Iris pigment epithelial cell (primary cell): ENCODE measurements at regions not wholly inside any gene's neighbourhood (a gene's known extent, or its start where the extent isn't known, plus 50 kb on each side); places are given as distances from the start of the nearest gene placed in this dataset.
"Not testable (repeated sequence)": the region's sequence is repeated elsewhere in the genome, so short reads cannot be mapped to it uniquely, and the experiment has no call there.

Experiments used
- DNase-seq: peaks from one replicate; pipeline ENCODE4 v3.0.0-alpha.2; 2011; ENCODE audit warnings: low read depth

DNA sequence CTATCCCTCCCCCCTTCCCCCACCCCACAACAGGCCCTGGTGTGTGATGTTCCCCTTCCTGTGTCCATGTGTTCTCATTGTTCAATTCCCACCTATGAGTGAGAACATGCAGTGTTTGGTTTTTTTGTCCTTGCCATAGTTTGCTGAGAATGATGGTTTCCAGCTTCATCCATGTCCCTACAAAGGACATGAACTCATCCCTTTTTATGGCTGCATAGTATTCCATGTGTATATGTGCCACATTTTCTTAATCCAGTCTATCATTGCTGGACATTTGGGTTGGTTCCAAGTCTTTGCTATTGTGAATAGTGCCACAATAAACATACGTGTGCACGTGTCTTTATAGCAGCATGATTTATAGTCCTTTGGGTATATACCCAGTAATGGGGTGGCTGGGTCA lies 52.3 kb upstream of the MAN1A2 start:
- DNase-seq, result not testable (repeated sequence)

DNA sequence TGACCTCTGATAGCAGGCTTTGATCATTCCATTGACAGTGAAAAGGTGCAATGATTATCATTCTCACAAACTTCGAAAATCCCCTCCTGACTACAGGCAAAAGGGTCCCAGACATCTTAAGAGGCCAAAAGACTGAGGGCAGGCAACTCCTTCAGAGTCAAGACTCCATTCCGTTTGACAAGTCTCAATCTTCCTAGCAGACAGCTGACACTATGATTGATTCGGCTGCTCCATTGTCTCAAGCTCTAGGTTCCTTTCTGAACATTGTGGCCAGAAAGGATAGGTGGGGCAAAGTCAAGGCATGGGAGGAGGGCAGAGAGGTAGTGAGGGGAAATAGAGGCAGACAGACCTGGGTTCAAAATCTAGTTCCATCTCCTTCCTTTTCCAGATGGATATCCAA lies 53.7 kb upstream of the MAN1A2 start:
- no peak for DNase-seq

DNA sequence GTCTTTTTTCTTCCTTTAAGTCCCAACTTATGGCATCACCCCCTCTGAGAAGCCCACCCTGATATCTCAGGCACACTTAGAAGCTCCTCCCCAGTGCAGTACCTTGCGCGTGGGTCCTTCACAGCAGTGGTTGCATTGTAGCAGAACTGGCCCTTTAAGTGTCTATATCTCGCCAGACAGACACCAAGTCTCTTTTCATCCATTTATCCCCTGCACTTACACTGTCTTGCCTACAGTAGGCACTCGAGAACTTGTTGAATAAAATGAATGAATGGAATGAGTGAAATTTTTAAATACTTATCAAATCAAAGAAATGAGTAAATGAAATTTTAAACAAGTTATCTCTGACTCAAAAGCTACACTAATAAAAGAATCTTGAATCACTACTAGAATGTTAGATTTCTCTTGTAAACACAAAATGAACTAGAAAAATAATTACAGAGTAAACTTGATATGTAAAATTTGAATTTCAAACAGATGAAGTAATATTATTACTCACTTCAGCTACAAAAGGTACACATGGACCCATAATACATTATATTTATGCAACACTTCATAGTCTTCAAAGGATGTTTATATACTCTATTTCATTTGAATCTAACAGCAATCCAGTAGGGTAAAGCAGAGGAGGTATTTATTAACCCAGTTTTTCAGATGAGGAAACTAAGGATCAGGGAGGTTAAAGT lies 54.7 kb upstream of the MAN1A2 start:
- DNase-seq, result peak; percentile 69

DNA sequence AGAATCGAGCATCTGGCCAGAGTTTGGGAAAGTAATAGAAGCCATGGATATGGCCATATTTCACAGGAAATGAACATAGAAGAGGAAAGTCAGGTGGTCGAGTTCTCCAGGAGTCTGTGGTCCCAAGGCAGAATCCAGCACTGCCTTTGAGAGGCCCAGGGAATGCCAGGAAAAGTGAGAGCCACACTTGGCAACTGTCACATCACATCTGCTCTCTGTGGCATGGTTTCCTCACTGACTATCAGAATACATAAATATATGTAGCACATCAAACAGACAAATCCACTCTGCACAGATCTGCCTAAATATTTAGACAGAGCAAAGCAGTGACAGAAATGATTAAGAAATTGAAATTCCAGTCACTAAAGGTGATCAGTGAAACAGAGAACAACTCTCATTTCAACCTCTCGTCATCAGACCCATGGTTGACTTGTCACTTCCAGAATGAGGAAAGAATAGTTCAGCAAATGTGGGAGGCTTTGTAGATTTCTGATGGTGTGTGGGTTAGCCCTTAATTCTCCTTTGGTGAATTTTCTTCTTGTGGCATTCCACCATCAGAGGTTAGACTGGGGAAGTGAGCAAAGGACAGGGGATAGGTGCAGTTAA lies 58.8 kb upstream of the MAN1A2 start:
- no peak for DNase-seq

DNA sequence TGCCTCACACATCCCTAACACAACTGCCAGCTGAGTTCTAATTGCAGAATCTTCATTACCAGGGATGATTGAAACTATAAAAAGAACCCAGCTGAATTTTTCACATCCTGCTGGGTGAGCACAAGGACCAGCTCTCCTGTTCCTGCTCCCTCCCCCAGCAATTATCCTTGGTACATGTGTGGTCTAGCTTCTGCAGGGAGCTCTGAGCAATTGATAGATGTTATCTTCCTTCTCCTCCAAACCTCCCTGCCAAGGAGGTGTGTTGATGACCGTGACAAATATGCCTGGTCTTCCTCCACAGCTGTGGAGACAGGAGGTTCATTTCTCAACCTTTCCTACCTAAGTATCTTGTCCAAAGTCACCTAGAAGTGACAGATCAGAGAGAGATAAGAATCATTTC lies 65.3 kb upstream of the MAN1A2 start:
- DNase-seq, result no peak

DNA sequence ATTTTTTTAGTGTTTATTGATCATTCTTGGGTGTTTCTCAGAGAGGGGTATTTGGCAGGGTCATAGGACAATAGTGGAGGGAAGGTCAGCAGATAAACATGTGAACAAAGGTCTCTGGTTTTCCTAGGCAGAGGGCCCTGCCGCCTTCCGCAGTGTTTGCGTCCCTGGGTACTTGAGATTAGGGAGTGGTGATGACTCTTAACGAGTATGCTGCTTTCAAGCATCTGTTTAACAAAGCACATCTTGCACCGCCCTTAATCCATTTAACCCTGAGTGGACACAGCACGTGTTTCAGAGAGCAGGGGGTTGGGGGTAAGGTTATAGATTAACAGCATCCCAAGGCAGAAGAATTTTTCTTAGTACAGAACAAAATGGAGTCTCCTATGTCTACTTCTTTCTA lies 67.1 kb upstream of the MAN1A2 start:
- not testable (repeated sequence) for DNase-seq

DNA sequence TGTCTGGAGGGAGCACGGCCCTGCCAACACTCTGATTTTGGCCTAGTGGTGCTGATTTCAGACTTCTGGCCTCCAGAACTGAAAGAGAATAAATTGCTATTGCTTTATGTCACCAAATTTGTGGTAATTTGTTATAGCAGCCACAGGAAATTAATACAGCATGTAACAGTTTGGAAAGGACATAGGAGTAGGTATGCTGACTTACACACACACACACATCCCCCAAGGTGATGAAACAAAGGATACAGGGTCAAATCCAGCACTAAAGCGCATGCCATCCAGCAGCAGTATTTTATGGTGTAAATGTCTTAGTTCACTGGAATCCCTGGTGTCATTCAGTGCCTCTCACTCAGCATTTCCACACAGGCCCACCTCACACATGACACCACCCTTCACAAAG lies 72.2 kb upstream of the MAN1A2 start:
- DNase-seq, result no peak

DNA sequence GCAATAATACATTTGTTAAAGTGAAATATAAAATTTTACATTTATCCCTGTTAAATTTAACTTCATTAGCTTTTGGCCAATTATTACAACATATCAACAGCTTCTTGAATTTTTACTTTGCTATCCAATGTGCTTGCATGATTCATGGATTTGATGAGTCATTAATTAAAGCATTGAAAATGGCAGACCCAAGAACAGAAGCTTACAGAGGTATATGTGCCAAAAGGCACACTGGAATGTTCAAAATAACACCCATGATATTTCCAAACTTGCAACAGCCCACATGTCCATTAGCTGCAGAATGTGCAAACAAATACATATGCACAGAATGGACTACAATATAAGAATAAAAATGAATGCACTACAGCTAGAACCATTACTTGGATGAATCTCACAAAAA lies 76.4 kb upstream of the MAN1A2 start:
- peak; percentile 25 for DNase-seq

DNA sequence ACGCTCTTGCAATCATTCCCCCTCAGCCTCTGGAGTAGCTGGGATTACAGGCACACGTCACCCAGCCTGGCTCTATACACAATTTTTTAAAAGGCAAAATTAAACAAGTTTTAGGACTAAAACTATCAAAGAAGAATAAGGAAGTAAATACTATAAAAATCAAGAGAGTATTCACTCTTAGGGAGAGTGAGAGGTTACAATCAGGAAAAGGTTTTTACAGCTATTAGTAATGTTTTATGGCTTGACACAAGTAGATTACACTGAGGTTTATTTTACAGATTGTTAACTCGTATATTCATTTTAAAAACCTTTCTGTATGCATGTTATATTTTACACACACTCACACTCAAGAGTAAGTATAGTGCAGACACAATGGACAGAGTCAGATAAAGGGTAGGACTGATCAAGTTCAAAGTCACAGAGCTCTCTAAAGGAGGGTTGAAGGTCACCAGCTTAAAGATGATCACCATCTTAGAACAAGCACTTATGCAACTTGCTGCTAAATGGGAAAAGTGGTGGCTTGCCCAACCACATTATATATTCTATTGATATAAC lies 77.9 kb upstream of the MAN1A2 start:
- DNase-seq, result no peak

DNA sequence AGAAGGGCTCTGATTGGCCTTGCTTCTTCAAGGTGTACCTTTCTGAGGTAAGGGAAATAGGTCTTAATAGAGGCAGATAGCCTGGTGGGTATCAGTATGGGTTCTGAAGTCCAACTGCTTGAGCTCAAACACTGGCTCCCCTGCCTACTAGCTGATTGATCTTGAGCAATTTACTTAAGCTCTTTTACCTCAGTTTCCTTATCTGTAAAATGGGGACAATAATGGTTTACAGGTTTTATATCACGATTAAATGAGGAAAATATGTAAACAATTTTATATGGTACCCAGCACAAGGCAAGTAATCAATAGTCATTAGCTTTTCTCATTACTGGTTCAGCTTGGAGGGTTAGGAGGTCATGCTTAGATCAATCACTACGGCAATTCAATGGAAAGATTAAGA lies 75.8 kb upstream of the VTCN1 start:
- no peak for DNase-seq

DNA sequence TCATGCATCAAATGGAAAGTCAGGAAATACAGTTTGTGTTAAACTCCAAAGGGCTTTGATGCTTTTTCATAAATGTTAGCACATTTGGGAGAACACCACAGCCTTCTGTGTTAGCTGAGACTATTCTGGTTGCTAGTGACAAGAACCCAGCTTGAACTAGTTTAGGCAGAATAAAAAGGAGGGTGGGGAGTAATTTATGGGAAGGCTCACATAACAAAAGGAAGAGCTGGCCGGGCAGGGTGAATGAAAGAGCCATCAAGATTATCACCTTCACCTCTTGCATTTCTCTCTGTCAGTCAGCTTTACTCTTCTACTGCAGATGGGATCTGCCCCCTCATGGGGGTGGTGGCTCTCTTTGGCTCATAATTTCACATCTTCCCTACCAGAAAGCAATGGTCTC lies 75.4 kb upstream of the VTCN1 start:
- DNase-seq, result no peak

DNA sequence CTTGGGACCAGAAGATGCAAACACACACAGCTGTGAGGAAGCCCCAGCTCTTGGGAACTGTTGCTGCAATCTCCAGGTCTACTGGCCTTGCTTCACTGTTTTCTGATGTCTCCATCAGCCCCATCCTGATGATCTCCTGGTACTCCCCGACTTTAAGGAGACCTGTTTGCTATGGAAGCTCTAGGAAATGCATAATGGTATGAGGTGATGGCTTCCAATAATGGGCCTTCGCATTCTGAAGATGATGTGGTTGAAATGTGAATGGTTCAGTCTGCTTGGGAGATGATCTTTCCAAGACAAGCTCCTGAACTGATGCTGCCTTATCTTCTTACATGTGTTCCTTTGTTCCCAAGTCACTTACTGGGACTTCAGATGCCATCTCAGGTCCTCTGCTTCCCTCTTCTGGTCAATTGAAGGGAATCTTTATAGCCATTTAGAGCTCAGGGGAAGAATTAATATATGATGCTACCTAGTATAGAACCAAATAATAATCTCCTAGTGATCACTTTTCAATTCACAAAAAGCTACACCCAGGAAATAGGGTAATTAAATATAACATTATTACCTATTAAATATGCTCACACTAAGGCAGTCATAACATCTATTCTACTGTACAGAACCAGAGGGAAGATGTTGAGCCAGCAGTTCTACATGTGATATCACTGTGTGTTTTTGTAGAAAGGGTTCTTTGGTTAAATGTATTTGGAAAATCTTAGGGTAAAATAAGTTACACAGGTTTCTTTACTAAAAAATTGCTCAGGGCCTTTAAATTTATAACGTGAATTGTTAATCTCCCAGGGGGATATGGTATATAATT lies 73.9 kb upstream of the VTCN1 start:
- DNase-seq, result peak; percentile 64

DNA sequence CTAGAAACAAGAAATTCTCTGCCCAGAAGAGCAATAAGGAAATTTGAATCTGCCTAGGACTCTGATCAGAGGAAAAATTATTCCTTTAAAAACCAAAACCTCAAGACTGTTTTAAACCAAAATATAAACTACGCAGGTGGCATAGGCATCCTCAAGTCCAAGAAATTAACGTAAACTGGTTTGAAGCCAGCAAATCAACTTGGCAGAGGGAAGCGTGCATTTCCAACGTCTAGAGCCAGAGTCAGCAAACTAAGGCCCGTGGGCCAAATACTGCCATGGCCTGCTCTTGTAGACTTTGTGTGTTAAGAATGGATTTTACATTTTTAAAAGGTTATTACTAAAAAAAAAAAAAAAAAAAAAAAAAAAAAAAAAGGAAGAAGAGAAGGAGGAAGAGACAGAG lies 67.8 kb upstream of the VTCN1 start:
- no peak for DNase-seq

DNA sequence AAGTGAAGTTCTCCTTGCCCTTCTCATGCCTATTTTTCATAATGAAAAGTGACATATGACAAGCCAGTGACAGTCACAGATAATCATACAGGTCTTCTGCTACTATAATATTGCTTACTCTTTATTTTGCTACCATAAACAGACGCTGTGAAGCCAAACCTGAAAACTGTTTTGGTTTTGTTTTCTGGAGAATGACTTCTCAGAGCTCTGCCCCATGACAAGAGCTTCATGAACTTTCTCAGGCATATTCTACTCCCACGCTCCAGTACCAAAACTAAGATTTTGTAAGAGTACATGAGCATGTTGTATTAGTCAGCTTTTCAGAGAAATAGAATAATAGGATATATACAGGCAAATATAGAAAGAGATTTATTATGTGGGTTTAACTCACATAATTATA lies 64.3 kb upstream of the VTCN1 start:
- no peak for DNase-seq

DNA sequence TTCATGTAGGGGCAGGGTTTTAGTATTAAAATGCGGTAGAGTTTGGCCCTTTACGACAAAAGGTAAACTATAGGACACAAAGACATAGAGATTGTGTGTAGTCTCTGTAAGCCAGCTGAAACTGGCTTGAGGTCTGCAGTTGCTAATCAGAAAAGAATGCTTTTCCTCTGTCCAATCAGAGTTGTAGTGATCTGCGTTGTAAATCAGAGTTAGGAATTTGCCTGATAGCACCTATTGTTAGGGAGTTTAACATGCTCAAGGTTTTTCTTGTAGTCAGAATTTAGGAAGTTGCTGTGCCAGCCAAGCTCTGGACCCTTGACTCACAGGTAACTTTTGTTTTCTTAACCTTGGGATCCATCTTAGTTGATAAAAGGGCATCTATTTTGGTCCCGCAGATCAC lies 61.2 kb upstream of the VTCN1 start:
- peak; percentile 3 for DNase-seq

DNA sequence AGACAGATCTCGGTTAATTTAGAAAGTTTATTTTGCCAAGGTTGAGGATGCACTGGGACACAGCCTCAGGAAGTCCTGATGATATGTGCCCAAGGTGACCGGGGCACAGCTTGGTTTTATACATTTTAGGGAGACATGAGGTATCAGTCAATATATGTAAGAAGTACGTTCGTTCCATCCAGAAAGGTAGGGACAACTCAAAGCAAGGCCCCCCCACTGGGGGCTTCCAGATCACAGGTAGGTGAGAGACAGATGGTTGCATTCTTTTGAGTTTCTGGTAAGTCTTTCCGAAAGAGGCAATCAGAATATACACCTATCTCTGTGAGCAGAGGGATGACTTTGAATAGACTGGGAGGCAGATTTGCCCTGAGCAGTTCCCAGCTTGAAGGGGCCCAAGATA lies 60.4 kb upstream of the VTCN1 start:
- DNase-seq, result no peak

DNA sequence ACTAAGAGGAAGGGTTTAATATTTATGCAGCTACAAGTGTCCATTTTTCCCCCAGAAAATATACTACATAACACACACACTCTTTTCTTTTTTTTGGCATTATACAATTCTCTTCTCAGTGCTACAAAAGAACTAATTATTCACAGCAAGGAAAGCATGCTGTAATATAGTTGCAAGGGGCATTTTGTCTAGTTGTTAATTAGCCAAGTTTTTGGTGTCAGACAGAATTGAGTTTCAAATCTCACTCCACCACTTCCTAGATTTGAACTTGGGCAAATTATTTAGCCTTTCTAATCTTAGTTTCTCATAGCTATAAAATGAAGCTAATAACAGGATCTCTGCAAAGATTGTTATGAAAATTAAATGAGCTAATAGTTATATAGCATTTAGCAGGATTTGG lies 60.0 kb upstream of the VTCN1 start:
- no peak for DNase-seq

DNA sequence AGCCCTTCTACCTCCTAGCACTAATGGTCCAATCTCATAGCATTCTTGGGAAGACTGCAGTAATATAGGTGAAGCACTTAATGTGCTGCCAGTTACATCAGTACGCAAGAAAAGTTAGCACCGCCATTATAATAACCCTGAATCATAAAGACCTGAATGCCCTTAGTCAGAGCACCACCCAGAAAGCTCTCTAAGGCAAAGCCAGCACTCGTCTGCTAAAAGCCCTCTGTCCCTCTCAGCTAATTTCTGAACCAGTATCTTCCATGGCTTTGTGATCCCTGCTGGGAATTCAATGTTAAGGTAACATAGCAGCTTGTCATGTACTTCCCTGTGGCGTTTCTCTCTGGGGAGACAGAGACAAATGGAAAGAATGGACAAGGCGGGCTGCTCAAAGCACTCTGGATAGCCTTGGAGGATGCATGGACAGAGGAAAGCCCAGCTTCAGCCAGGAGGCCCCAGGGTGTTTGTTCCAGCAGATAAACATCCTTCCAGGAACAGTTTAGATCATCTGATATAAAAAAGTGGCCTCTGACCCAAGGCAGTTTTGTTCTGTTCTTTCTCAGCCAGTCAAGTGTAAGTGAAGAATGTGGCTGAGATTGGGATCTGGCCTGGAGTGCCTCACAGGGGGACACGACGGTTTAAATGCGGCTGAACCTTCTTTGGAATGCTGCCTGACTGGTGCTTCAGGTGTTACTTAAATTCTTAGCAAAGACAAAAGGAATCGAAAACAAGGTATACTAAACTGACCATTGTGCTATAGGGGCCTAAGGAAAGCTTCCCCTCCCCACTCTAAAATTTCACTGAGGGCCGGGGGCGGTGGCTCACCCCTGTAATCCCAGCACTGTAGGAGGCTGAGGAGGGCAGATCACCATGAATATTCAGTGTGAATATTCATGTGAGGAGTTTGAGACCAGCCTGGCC lies 58.1 kb upstream of the VTCN1 start:
- no peak for DNase-seq

DNA sequence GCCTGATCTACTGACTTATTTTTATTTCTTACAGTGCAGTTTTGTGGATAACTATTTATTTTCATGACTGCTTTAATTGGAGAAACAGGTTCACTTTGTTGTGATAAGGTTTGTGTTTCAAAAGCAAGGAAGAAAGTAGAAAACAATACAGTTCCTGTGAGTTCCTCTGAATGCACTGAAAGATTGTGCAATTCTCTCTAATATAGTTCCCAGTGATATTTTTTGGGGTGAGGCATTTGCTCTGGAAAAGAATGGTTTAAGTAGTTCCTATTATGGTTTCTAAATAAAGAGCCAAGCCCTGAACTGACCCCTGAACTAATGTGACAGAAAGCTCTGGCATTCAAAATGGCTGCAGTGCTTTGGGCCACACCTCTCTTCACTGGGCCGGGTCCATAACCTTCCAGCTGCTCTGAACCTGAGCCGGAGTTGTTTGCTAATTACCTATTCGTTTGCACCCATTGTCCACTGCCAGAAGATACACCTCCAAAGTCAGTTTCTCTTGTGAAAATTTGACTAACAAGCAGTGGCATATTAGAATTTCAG lies 56.6 kb upstream of the VTCN1 start:
- DNase-seq, result no peak

DNA sequence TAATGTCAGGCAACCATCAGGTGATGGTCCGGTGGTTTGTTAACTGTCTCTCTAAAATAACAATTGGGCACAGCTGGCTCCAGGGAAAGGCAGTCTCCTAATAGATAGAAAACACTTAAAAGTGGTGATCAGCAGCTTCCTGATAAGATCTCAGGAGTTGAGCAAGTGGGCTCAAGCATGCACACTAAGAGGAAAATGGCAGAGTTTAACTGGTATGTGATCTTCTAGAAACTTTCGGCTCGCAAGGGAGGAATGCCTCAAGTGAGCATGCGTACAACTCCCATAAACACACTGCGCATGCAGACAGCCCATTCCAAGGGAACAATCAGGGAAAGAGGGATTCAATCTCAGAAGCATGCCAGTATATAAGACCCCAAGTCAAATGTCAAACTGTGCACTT lies 52.2 kb upstream of the VTCN1 start:
- no peak for DNase-seq

DNA sequence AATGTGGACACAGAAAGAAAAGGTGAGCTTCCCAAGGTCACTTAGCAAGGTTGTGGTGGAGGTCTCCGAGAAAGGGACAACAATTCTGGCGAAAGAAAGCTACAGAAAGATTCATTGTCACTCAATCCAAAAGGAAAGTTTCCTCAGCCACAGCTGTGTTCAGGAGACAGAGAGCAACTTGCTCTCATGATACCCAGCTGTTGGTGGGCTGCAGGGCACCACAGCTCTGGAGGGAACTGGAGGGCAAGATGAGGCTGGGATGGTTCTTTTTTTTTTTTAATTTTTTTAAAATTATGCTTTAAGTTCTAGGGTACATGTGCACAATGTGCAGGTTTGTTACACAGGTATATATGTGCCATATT lies 50.7 kb upstream of the VTCN1 start:
- DNase-seq, result no peak
